ENCODE measurements at regions not wholly inside any gene's neighbourhood (a gene's known extent, or its start where the extent isn't known, plus 50 kb on each side); places are given as distances from the start of the nearest gene placed in this dataset.
"Not testable (repeated sequence)": the region's sequence is repeated elsewhere in the genome, so short reads cannot be mapped to it uniquely, and the experiment has no call there.

DNA sequence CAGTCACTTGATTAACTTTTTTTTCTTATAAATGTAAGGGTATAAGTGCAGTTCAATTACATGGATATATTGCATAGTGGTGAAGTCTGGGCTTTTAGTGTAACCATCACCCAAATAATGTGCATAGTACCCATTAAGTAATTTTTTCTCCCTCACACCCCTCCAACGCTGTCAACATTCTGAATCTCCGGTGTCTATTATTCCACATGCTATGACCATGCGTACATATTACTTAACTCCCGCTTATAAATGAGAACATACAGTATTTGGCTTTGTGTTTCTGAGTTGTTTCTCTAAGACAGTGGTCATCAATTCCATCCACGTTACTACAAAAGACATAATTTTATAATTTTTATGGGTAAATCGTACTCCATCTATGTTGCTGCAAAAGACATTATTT is 1191.1 kb downstream of the NCAM2 start:
- no peak for TF ChIP-seq POLR2AphosphoS5 (IDR thresholded peaks at IDR 0.05)
- TF ChIP-seq POLR2A (IDR thresholded peaks at IDR 0.05), result no peak
- no peak for TF ChIP-seq EP300 (IDR thresholded peaks at IDR 0.05)
- no peak for TF ChIP-seq CTCF (IDR thresholded peaks at IDR 0.05)
- H3K9me3 ChIP-seq, result peaks cover under 1% of the 10 kb centered on the region
- H3K36me3 ChIP-seq, result no peaks in the 10 kb centered on the region
- no peak for DNase-seq (ENCODE audit: low spot score in 2 of 2)
- H3K27ac ChIP-seq, result no peak overlapping the region
- no peak overlapping the region for H3K4me3 ChIP-seq
- 92% methylated on average over 6 of the region's 6 CpGs for WGBS
- no peaks in the 10 kb centered on the region for H3K4me1 ChIP-seq
- H3K27me3 ChIP-seq, result no peaks in the 10 kb centered on the region

DNA sequence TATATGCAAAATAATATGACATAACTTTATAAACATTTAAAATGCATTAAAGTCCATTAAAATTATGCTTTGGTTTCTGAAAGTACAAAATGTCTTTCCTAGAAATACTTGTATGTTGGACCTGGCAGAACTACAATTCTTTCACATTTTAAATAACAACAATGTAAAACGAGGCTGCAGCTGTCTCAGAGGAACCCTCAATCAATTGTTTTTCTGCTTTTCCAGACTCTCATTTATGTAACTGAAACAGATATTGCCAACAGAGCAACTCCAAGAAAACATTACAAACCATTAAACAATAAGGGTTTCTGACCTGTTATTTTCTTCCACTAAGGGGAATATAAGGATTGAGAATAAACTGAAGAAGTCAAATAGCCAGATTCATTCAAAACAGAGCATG is 1193.4 kb downstream of the NCAM2 start:
- Histone ChIP-seq H3K27me3 (no peaks in the 10 kb centered on the region), H3K9me3 (peaks cover 4% of the 10 kb centered on the region), H3K4me1 (no peaks in the 10 kb centered on the region), H3K27ac (no peak overlapping the region), H3K36me3 (no peaks in the 10 kb centered on the region), H3K4me3 (no peak overlapping the region)
- no peak for DNase-seq (ENCODE audit: low spot score in 2 of 2)
- no peak for TF ChIP-seq CTCF (IDR thresholded peaks at IDR 0.05)
- no peak for TF ChIP-seq POLR2AphosphoS5 (IDR thresholded peaks at IDR 0.05)
- no peak for TF ChIP-seq POLR2A (IDR thresholded peaks at IDR 0.05)
- no peak for TF ChIP-seq EP300 (IDR thresholded peaks at IDR 0.05)
- WGBS, result 14% methylated on average over 1 of the region's 1 CpG

- H3K4me1 ChIP-seq, result no peaks in the 10 kb centered on the region
- no peak for TF ChIP-seq POLR2A (IDR thresholded peaks at IDR 0.05)
- TF ChIP-seq POLR2AphosphoS5 (IDR thresholded peaks at IDR 0.05), result no peak
- TF ChIP-seq EP300 (IDR thresholded peaks at IDR 0.05), result no peak
- no peak for TF ChIP-seq CTCF (IDR thresholded peaks at IDR 0.05)
Observed at GRCh38 chr21:22192766-22193165, 1194.6 kb downstream of the NCAM2 start.

GRCh38 chr21:22194986-22195385 is 1196.8 kb downstream of the NCAM2 start:
- not testable (repeated sequence) for H3K27ac ChIP-seq; H3K4me1 ChIP-seq; DNase-seq (ENCODE audit: low spot score in 2 of 2); H3K4me3 ChIP-seq; H3K36me3 ChIP-seq; H3K9me3 ChIP-seq; H3K27me3 ChIP-seq
- 88% methylated on average over 6 of the region's 6 CpGs for WGBS

More at GRCh38 chr21:22192766-22193165, 1194.6 kb downstream of the NCAM2 start:
- 43% methylated on average over 2 of the region's 2 CpGs for WGBS
- no peak overlapping the region for H3K4me3 ChIP-seq
- DNase-seq (ENCODE audit: low spot score in 2 of 2), result no peak
- no peaks in the 10 kb centered on the region for H3K27me3 ChIP-seq
- H3K9me3 ChIP-seq, result peaks cover 4% of the 10 kb centered on the region
- no peaks in the 10 kb centered on the region for H3K36me3 ChIP-seq
- H3K27ac ChIP-seq, result no peak overlapping the region

GRCh38 chr21:22200378-22201092 is 1202.3 kb downstream of the NCAM2 start:
- H3K4me1 ChIP-seq, result no peaks in the 10 kb centered on the region
- no peak overlapping the region for H3K27ac ChIP-seq
- H3K4me3 ChIP-seq, result no peak overlapping the region
- no peak for DNase-seq (ENCODE audit: low spot score in 2 of 2)
- no peaks in the 10 kb centered on the region for H3K9me3 ChIP-seq
- no peaks in the 10 kb centered on the region for H3K27me3 ChIP-seq
- no peaks in the 10 kb centered on the region for H3K36me3 ChIP-seq
- TF ChIP-seq POLR2A (IDR thresholded peaks at IDR 0.05), result no peak
- no peak for TF ChIP-seq CTCF (IDR thresholded peaks at IDR 0.05)
- no peak for TF ChIP-seq EP300 (IDR thresholded peaks at IDR 0.05)
- TF ChIP-seq POLR2AphosphoS5 (IDR thresholded peaks at IDR 0.05), result no peak
- WGBS, result 56% methylated on average over 4 of the region's 4 CpGs

- Histone ChIP-seq H3K27ac (no peak overlapping the region), H3K27me3 (no peaks in the 10 kb centered on the region), H3K36me3 (no peaks in the 10 kb centered on the region), H3K9me3 (no peaks in the 10 kb centered on the region), H3K4me1 (no peaks in the 10 kb centered on the region), H3K4me3 (no peak overlapping the region)
- WGBS, result 43% methylated on average over 4 of the region's 4 CpGs
- DNase-seq (ENCODE audit: low spot score in 2 of 2), result no peak
- TF ChIP-seq POLR2A (IDR thresholded peaks at IDR 0.05) (no peak), CTCF (IDR thresholded peaks at IDR 0.05) (no peak), EP300 (IDR thresholded peaks at IDR 0.05) (no peak)
Observed at GRCh38 chr21:22201126-22201525, 1202.9 kb downstream of the NCAM2 start.

Data from suprapubic skin (tissue), 4 donors.